ENCODE measurements at regions not wholly inside any gene's neighbourhood (a gene's known extent, or its start where the extent isn't known, plus 50 kb on each side); places are given as distances from the start of the nearest gene placed in this dataset.

DNA sequence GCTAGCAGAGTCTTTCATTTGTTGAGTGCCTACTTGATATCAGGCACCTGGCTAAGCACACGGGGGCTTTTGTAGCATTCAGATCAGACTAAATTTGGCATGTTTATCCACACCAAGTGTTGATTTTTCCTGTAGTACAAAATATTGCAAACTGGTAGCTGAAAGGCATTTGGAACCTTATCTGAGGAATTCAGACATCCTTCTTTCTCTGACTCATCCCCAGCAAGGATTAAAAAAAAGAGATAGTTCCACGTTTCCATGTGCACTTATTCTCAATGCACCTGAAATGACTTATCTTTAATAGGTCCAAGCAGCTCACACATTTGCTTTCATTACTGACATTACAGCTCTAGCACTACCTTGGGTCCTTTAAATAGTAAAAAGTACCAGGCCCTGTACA, 786.0 kb upstream of the GRM7 start:
- no peak for TF ChIP-seq POLR2A (IDR thresholded peaks at IDR 0.05)
- TF ChIP-seq, protein P1, sequence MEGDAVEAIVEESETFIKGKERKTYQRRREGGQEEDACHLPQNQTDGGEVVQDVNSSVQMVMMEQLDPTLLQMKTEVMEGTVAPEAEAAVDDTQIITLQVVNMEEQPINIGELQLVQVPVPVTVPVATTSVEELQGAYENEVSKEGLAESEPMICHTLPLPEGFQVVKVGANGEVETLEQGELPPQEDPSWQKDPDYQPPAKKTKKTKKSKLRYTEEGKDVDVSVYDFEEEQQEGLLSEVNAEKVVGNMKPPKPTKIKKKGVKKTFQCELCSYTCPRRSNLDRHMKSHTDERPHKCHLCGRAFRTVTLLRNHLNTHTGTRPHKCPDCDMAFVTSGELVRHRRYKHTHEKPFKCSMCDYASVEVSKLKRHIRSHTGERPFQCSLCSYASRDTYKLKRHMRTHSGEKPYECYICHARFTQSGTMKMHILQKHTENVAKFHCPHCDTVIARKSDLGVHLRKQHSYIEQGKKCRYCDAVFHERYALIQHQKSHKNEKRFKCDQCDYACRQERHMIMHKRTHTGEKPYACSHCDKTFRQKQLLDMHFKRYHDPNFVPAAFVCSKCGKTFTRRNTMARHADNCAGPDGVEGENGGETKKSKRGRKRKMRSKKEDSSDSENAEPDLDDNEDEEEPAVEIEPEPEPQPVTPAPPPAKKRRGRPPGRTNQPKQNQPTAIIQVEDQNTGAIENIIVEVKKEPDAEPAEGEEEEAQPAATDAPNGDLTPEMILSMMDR (IDR thresholded peaks at IDR 0.05): no peak
- intact Hi-C loops (cut with DNase I; ENCODE audit: low total_unique reads): no loop called here
- 35 to 40% methylated on average over 2 of the region's 2 CpGs for WGBS, 2 donors
- H3K4me3 ChIP-seq (ENCODE audit: low read depth, poor library complexity, severe bottlenecking): no peak overlapping the region
- no peak for DNase-seq (ENCODE audit: low spot score in 2 of 2)

DNA sequence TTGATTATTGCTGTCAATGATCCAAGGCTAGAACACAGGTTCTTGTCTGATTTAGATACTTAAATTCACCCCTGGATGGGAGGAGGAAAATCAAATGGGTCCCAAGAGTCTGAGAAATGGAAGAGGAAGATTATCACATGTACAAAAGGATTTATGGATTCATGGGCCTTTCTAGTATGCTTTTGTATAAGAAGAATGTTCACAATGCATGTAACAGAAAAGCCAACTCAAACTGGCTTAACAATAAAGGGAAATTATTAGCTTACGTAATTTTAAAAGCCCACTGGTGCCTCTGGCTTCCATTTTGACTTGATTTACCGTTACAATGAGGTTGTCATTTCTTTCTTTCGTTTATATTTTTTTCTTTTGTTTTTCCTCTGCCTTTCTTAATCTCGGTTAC, 782.5 kb upstream of the GRM7 start:
- no peak for DNase-seq (ENCODE audit: low spot score in 2 of 2)
- WGBS, 2 donors: 54 to 57% methylated on average over 4 of the region's 4 CpGs
- TF ChIP-seq, protein P1 (IDR thresholded peaks at IDR 0.05): no peak
- no peak for TF ChIP-seq POLR2A (IDR thresholded peaks at IDR 0.05)
- intact Hi-C loops (cut with DNase I; ENCODE audit: low total_unique reads): no loop called here
- H3K4me3 ChIP-seq (ENCODE audit: low read depth, poor library complexity, severe bottlenecking): no peak overlapping the region

DNA sequence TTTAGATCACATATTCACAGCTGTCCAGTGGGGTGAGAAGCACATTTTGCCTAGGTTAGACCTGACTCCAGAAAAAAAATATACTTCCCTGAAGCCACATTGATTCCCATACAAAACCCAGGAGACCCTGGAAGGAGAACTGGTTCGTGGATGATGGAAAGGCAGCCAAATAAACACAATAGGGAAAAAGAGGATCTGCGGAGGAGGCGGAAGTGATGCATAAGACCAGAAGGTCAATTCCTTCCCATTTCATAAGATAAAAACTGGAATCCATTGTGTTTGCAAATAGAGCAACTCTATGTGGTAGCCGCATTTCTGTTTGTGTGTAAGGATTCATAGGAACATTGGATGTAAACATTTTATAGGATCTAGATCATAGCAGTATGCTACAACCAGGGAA, 781.9 kb upstream of the GRM7 start:
- 63 to 79% methylated on average over 4 of the region's 4 CpGs for WGBS, 2 donors
- intact Hi-C loops (cut with DNase I; ENCODE audit: low total_unique reads): no loop called here
- H3K4me3 ChIP-seq (ENCODE audit: low read depth, poor library complexity, severe bottlenecking): no peak overlapping the region
- DNase-seq (ENCODE audit: low spot score in 2 of 2): no peak
- TF ChIP-seq, protein P1 (IDR thresholded peaks at IDR 0.05): no peak
- TF ChIP-seq POLR2A (IDR thresholded peaks at IDR 0.05): no peak

DNA sequence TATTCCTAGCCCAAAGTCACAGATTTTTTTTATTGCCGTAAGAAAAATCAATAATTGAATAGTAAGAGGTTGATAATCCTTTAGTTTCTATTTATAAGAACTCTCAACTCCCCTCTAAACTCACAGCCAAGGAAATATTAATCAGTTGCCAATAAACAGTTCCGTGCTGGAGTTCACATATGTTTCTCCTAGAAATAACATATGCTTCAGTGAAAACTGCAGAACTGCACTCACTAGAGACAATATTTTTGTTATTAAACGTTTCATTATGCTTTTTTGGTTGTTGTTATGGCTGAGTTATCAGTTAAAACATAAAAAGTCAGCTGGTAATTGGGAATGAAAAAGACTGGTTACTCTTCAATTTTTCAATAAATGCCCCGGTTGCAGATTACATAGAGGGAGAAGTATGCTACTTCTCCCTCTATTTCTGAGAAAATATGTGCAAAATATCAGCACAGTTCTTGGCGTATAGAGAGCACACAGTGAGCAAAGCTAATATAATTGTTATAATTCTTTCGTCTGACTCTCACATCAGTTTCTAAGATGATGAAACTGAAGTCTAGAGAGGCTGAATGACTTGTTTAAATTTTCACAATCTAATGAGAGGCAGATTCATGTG, 781.2 kb upstream of the GRM7 start:
- DNase-seq (ENCODE audit: low spot score in 2 of 2): no peak

DNA sequence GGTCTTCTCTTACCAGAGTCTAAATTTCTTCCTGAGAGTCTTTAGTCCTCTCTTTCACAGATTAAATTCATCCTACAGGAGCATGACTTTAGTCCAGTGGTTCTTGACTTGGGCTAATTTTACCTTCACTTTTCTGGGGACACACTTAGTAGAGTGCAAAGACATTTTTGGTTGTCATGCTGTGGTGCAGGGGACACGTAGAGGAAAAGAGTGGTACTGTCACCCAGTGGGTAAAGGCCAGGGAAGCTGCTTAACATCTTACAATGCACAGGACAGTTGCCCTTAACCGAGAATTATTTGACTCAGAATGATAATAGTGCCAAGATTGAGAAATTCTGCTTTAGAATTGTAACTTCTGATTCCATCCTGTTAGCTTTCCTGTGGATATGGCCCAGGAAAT, 772.5 kb upstream of the GRM7 start:
- TF ChIP-seq, protein P1 (IDR thresholded peaks at IDR 0.05): no peak
- no peak for TF ChIP-seq POLR2A (IDR thresholded peaks at IDR 0.05)

More for the DNA sequence above, 781.2 kb upstream of the GRM7 start:
- WGBS, 2 donors: 45 to 54% methylated on average over 6 of the region's 6 CpGs
- intact Hi-C loops (cut with DNase I; ENCODE audit: low total_unique reads): no loop called here
- H3K4me3 ChIP-seq (ENCODE audit: low read depth, poor library complexity, severe bottlenecking): no peak overlapping the region
- no peak for TF ChIP-seq POLR2A (IDR thresholded peaks at IDR 0.05)
- TF ChIP-seq, protein P1 (IDR thresholded peaks at IDR 0.05): no peak

DNA sequence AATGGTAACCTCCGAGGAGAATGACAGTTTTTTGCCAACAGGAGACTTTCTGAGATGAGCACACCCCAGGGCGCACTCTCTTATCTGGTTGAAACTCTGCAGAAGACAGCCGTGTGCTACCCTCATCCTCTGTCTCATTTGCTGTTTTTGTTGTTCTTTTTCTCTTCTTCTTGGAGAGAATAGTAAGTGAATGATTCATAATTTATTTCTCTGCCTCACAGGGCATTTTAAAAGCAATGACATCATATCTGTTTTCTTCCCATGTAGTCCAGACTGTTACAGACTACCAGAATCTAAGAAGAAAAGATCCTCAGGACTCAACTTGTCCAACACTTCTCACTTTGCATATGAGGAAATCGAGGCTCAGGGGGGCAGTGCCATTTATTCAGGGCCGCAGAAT, 771.1 kb upstream of the GRM7 start:
- no peak for DNase-seq (ENCODE audit: low spot score in 2 of 2)
- intact Hi-C loops (cut with DNase I; ENCODE audit: low total_unique reads): no loop called here
- TF ChIP-seq, protein P1 (IDR thresholded peaks at IDR 0.05): no peak
- TF ChIP-seq POLR2A (IDR thresholded peaks at IDR 0.05): no peak
- no peak overlapping the region for H3K4me3 ChIP-seq (ENCODE audit: low read depth, poor library complexity, severe bottlenecking)
- 30 to 40% methylated on average over 5 of the region's 5 CpGs for WGBS, 2 donors

More for the DNA sequence above, 772.5 kb upstream of the GRM7 start:
- no peak for DNase-seq (ENCODE audit: low spot score in 2 of 2)
- WGBS, 2 donors: 53 to 73% methylated on average over 2 of the region's 2 CpGs
- H3K4me3 ChIP-seq (ENCODE audit: low read depth, poor library complexity, severe bottlenecking): no peak overlapping the region
- intact Hi-C loops (cut with DNase I; ENCODE audit: low total_unique reads): no loop called here
